RWPE1 (cell line): ENCODE measurements at regions not wholly inside any gene's neighbourhood (a gene's known extent, or its start where the extent isn't known, plus 50 kb on each side); places are given as distances from the start of the nearest gene placed in this dataset.

Experiments used
- CTCF ChIA-PET: fragments of 350-600 bp; sonication (Branson Sonifier 250); formaldehyde crosslinking; extraction: SDS; loops from one replicate; lab custom pipeline; 2021; lab: Yijun Ruan, JAX
- POLR2A ChIA-PET: fragments of 400-600 bp; formaldehyde crosslinking; extraction: SDS; loops from one replicate; lab custom pipeline; 2020; ENCODE audit warnings: antibody characterized with exemption; ENCODE audit not compliant: low non-redundant PET; lab: Yijun Ruan, JAX
- DNase-seq: peaks from one replicate; pipeline ENCODE4 v3.0.0; 2012; ENCODE audit warnings: low spot score
- H3K27ac ChIP-seq: fragments of 450-650 bp; 2 replicates; pipeline ENCODE4 v1.5.1; 2017
- TF ChIP-seq, protein P1 (sequence below): fragments of 450-650 bp; conservative IDR thresholded peaks from 2 replicates; pipeline ENCODE4 v1.5.1; 2017; ENCODE audit warnings: low read depth, mild to moderate bottlenecking

DNA sequence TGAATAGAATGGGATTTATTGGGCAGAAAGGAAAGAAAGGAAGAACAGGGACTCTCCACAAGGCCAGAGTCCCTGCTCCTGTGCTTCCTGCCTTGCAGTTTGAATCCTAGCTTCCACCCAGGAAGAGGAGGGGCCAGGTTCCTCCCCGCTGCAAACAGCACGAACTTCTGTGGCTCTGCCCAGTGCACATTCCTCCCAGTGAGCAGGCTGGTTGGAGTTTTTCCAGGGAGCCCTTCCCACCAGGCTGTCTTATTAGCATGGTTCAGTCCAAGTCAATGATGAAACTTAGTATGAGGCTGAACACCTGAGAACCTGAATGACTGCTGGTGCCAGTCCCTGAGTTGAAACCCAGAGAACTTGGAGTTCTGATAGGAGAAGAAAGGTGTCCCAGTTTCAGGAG, 247.2 kb downstream of the DUSP10 start:
- CTCF ChIA-PET = interaction anchor here (0.6 kb wide), 1 partner anchor 103 kb away, joined by 3 read pairs; no protein-coding TSS in a partner anchor
- TF ChIP-seq, protein P1, sequence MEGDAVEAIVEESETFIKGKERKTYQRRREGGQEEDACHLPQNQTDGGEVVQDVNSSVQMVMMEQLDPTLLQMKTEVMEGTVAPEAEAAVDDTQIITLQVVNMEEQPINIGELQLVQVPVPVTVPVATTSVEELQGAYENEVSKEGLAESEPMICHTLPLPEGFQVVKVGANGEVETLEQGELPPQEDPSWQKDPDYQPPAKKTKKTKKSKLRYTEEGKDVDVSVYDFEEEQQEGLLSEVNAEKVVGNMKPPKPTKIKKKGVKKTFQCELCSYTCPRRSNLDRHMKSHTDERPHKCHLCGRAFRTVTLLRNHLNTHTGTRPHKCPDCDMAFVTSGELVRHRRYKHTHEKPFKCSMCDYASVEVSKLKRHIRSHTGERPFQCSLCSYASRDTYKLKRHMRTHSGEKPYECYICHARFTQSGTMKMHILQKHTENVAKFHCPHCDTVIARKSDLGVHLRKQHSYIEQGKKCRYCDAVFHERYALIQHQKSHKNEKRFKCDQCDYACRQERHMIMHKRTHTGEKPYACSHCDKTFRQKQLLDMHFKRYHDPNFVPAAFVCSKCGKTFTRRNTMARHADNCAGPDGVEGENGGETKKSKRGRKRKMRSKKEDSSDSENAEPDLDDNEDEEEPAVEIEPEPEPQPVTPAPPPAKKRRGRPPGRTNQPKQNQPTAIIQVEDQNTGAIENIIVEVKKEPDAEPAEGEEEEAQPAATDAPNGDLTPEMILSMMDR = no peak
- POLR2A ChIA-PET = no interaction called here
- peak; percentile 20 for DNase-seq
- H3K27ac ChIP-seq = no peak overlapping the region

DNA sequence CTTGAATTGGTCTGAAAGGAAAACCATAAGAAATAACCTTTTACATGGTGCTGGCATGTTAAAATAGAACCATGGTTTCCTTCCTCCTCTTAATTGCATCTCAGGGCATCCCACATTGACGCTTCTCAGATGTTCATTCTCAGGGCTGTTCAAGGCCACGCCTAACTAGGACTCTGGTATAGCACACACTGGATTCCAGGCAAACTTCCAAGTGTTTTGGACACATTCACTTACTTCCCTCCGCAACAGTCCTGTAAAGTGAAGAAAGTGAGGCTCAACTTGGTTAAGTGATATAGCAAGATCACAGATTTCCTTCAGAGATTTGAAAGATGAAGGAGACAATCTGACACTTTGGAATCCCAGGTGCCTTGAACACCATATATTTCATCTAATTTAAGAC, 244.8 kb downstream of the DUSP10 start:
- ChIA-PET POLR2A (no interaction called here), CTCF (interaction anchor here (0.6 kb wide), 1 partner anchor 85 kb away, joined by 3 read pairs; no protein-coding TSS in a partner anchor)
- no peak for DNase-seq
- TF ChIP-seq, protein P1 = no peak
- no peak overlapping the region for H3K27ac ChIP-seq

DNA sequence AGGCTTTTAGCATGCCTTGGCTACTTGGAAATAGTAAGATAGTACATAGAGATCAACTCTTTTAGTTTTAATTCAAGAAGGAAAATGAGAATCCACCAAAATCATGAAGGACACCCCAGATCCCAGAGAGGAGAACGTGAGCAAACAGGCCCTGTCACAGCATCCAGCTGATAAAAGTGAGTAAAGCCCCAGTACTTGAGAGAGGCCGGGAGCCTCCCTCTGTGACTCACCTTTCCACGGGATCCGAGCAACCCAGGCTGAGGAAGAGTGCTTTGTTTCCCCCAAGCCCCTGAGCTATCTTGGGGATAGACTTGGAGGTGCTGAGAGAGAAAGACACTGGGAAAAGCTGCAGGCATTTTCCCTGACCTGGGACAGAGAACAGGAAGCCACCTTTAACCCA, 238.6 kb downstream of the DUSP10 start:
- DNase-seq = peak; percentile 28
- TF ChIP-seq, protein P1 = no peak
- POLR2A ChIA-PET = no interaction called here
- no peak overlapping the region for H3K27ac ChIP-seq
- CTCF ChIA-PET = interaction anchor here (0.7 kb wide), 1 partner anchor 320 kb away, joined by 3 read pairs; no protein-coding TSS in a partner anchor

DNA sequence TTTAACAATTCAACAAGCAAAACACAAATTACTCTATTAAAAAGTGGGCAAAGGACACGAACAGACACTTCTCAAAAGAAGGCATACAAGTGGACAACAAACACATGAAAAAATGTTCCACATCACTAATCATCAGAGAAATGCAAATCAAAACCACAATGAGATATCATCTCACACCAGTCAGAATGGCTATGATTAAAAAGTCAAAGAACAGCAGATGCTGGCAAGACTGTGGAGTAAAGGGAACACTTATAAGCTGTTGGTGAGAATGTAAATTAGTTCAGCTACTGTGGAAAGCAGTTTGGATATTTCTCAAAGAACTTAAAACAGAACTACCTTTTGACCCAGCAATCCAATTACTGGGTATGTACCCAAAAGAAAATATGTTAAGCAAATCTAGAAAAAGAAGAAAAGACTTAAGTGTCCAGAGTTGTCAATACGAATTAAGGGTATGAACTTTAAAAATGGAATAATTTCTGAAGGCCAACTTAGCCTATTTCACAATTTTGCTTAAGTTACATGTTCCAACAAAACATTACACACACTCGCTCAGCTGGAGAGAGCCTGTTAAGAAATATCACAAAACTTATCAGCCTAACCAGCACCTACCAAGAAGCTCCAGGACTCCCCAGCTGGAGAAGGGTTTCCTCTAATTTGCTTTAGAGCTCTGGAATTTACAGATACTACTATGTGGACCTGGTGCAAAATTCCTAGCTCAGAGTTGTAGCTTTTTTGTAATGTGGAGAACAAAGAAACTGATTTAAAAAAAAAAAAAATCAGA, 232.1 kb downstream of the DUSP10 start:
- TF ChIP-seq, protein P1 = no peak
- H3K27ac ChIP-seq = no peak overlapping the region
- no peak for DNase-seq
- CTCF ChIA-PET = interaction anchor here (0.7 kb wide), 1 partner anchor 13 kb away, joined by 3 read pairs; no protein-coding TSS in a partner anchor
- POLR2A ChIA-PET = no interaction called here

DNA sequence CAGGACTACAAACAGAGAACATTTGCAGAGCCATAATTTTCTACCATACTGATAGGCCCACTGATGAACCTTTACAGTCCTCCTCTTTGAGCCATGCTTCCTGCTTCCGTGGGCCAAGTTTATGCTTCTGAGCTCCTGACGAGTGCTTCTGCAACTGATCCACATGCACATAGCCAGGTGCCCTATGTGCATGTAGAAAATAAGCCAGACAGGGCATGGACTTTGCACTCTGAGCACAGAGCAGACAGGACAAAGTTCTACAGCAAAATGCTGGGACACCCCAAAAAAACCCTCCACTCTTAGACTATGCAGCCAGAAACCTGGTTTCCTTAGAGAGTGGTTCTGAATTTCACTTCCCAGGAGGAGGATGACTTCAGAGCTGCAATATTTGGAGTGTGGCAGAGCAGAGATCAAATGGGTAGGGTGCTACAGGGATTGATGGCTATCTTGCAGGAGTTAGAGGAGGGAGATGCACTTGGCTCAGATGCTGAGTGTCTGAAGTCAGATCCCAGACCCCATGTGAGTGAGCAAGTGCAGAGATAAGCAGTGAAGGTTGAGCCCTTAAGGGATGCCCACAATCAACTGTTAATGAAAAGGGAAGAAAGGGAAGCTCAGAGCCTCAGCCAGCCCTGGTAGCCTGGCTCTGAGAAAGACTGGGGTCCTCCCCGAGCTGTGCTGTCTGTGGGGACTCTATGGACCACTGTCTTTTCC, 230.9 kb downstream of the DUSP10 start:
- POLR2A ChIA-PET = no interaction called here
- CTCF ChIA-PET = interaction anchor here (0.5 kb wide), 1 partner anchor 128 kb away, joined by 5 read pairs; no protein-coding TSS in a partner anchor
- no peak for DNase-seq
- TF ChIP-seq, protein P1 = no peak
- no peak overlapping the region for H3K27ac ChIP-seq

DNA sequence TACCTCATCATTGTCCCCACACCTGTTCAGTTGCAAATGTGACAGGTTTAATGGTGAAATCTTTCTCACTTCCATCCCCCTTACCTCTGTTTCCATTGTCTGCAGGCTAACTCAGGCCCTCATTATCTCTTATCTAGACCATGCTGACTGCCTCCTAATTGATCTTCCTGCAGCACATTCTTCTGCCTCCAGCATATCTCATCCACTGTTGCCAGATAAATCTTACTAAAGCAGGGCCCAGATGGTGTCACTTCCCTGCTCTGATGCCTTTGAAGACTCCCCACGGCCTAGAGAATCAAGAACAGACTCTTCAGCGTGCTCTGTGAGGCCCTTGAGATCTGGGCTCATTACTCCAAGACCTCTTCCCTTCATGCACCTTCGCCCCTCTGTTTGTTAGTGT, 230.1 kb downstream of the DUSP10 start:
- ChIA-PET CTCF (no interaction called here), POLR2A (no interaction called here)
- DNase-seq = no peak
- TF ChIP-seq, protein P1 = no peak
- no peak overlapping the region for H3K27ac ChIP-seq
